ENCODE measurements at regions not wholly inside any gene's neighbourhood (a gene's known extent, or its start where the extent isn't known, plus 50 kb on each side); places are given as distances from the start of the nearest gene placed in this dataset.

DNA sequence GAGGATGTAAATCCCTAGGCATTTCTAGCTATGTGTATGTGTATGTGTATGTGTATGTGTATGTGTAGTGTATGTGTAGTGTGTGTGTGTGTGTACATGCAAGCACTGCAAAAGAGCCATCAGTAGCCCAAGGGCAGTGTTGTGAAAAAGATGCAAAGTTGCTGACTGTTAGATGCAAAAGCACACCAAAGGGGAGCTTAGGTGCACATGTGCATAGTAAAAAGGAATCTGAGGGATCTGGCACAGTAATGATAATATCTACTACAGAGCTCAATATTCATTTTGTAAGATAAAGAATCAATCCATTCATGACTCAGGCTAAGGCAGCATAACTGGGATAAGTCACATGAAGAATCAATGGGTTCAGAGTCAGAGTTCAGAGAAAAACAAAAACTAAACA, 80.2 kb downstream of the TMEM47 start:
- intact Hi-C loops (cut with DNase I) = no loop called here
- Histone ChIP-seq H3K27me3 (ENCODE audit: control insufficient read depth, insufficient read depth) (no peaks in the 10 kb centered on the region), H3K27ac (ENCODE audit: low read length) (no peak overlapping the region), H3K9me3 (ENCODE audit: control insufficient read depth, low read length) (no peaks in the 10 kb centered on the region), H3K4me3 (ENCODE audit: low read length) (no peak overlapping the region), H3K4me1 (ENCODE audit: control insufficient read depth, insufficient read depth, low read length) (no peaks in the 10 kb centered on the region)
- DNase-seq (no peak), ATAC-seq (no peak)

GRCh38 chrX:34565981-34566380, 91.1 kb downstream of the TMEM47 start:
- Histone ChIP-seq H3K4me1 (ENCODE audit: control insufficient read depth, insufficient read depth, low read length) (no peaks in the 10 kb centered on the region), H3K27ac (ENCODE audit: low read length) (no peak overlapping the region), H3K4me3 (ENCODE audit: low read length) (no peak overlapping the region), H3K27me3 (ENCODE audit: control insufficient read depth, insufficient read depth) (no peaks in the 10 kb centered on the region), H3K9me3 (ENCODE audit: control insufficient read depth, low read length) (no peaks in the 10 kb centered on the region)
- DNase-seq (no peak), ATAC-seq (no peak)
- WGBS = 58% methylated on average over 2 of the region's 2 CpGs
- intact Hi-C loops (cut with DNase I) = no loop called here

GRCh38 chrX:34563804-34564203, 93.3 kb downstream of the TMEM47 start:
- ATAC-seq (no peak), DNase-seq (no peak)
- H3K4me1 ChIP-seq (ENCODE audit: control insufficient read depth, insufficient read depth, low read length) = no peaks in the 10 kb centered on the region
- H3K4me3 ChIP-seq (ENCODE audit: low read length) = no peak overlapping the region
- H3K27ac ChIP-seq (ENCODE audit: low read length) = no peak overlapping the region
- no peaks in the 10 kb centered on the region for H3K27me3 ChIP-seq (ENCODE audit: control insufficient read depth, insufficient read depth)
- WGBS = 100% methylated on average over 1 of the region's 1 CpG
- intact Hi-C loops (cut with DNase I) = no loop called here
- no peaks in the 10 kb centered on the region for H3K9me3 ChIP-seq (ENCODE audit: control insufficient read depth, low read length)

DNA sequence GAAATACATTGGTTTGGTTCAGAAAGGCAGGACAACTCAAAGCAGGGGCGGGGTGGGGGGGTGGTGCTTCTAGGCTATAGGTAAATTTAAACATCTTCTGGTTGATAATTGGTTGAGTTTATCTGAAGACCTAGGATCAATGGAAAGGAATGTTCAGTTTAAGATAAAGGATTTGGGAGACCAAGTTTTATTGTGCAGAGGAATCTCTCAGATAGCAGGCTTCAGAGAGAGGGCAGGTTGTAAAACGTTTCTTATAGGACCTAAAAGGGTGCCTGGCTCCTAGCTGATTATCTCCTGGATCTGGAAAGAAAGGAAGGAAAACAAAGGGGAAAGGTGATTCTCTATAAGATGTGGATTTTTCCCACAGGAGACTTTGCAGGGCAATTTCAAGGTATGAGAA, 94.0 kb downstream of the TMEM47 start:
- WGBS = 60% methylated on average over 2 of the region's 2 CpGs
- DNase-seq (no peak), ATAC-seq (no peak)
- H3K27me3 ChIP-seq (ENCODE audit: control insufficient read depth, insufficient read depth) = no peaks in the 10 kb centered on the region
- no peaks in the 10 kb centered on the region for H3K4me1 ChIP-seq (ENCODE audit: control insufficient read depth, insufficient read depth, low read length)
- intact Hi-C loops (cut with DNase I) = no loop called here
- H3K27ac ChIP-seq (ENCODE audit: low read length) = no peak overlapping the region
- no peaks in the 10 kb centered on the region for H3K9me3 ChIP-seq (ENCODE audit: control insufficient read depth, low read length)
- H3K4me3 ChIP-seq (ENCODE audit: low read length) = no peak overlapping the region

DNA sequence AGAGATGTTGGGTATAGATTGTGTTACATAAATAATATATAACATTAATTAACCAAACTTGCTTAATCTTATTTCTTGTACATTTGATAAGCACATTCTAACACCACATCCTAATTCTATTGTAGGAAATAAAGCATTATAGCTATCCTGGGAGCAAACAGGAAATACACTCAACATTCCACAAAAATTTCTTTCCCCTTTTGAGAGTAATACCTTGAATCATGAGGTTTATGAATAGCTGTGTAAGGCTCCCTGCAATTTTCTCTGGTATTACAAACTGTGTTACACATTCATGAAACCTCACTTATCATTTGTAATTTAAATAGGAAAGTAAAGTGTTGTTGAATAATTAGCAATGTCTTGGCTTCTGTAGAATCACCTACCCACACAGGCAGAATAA, 95.1 kb downstream of the TMEM47 start:
- intact Hi-C loops (cut with DNase I) = no loop called here
- ATAC-seq (no peak), DNase-seq (no peak)
- Histone ChIP-seq H3K27ac (ENCODE audit: low read length) (no peak overlapping the region), H3K27me3 (ENCODE audit: control insufficient read depth, insufficient read depth) (no peaks in the 10 kb centered on the region), H3K4me1 (ENCODE audit: control insufficient read depth, insufficient read depth, low read length) (no peaks in the 10 kb centered on the region), H3K4me3 (ENCODE audit: low read length) (no peak overlapping the region), H3K9me3 (ENCODE audit: control insufficient read depth, low read length) (no peaks in the 10 kb centered on the region)

- ATAC-seq (no peak), DNase-seq (no peak)
- intact Hi-C loops (cut with DNase I) = no loop called here
- Histone ChIP-seq H3K9me3 (ENCODE audit: control insufficient read depth, low read length) (no peaks in the 10 kb centered on the region), H3K4me3 (ENCODE audit: low read length) (no peak overlapping the region), H3K4me1 (ENCODE audit: control insufficient read depth, insufficient read depth, low read length) (no peaks in the 10 kb centered on the region), H3K27ac (ENCODE audit: low read length) (no peak overlapping the region), H3K27me3 (ENCODE audit: control insufficient read depth, insufficient read depth) (no peaks in the 10 kb centered on the region)
- 73% methylated on average over 4 of the region's 4 CpGs for WGBS
Measured at GRCh38 chrX:34560180-34560579, 96.9 kb downstream of the TMEM47 start.

DNA sequence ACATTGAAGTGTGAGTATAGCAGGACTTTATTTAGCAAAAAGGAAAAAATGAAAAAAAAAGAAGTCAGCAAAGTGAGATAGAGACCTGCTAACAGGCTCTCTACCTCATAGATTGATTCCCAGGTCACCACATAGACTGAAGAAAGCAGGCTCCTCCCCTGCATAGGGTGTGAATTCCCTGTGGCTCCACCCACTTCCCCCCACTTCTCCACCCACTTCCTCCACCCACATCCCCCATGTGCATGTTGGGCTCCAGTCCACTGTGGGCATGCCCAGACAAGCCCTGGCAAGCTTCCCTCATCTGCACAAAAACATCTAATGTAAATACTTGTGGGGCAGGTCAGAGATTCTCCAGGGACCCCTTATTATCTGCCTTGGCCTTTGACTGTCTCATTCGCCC, 97.8 kb downstream of the TMEM47 start:
- no peaks in the 10 kb centered on the region for H3K9me3 ChIP-seq (ENCODE audit: control insufficient read depth, low read length)
- intact Hi-C loops (cut with DNase I) = no loop called here
- no peaks in the 10 kb centered on the region for H3K4me1 ChIP-seq (ENCODE audit: control insufficient read depth, insufficient read depth, low read length)
- H3K27me3 ChIP-seq (ENCODE audit: control insufficient read depth, insufficient read depth) = no peaks in the 10 kb centered on the region
- H3K4me3 ChIP-seq (ENCODE audit: low read length) = no peak overlapping the region
- H3K27ac ChIP-seq (ENCODE audit: low read length) = no peak overlapping the region
- ATAC-seq (no peak), DNase-seq (no peak)
- 49% methylated on average over 1 of the region's 1 CpG for WGBS

- Histone ChIP-seq H3K27ac (ENCODE audit: low read length) (no peak overlapping the region), H3K9me3 (ENCODE audit: control insufficient read depth, low read length) (no peaks in the 10 kb centered on the region), H3K4me3 (ENCODE audit: low read length) (no peak overlapping the region), H3K4me1 (ENCODE audit: control insufficient read depth, insufficient read depth, low read length) (no peaks in the 10 kb centered on the region), H3K27me3 (ENCODE audit: control insufficient read depth, insufficient read depth) (no peaks in the 10 kb centered on the region)
- WGBS = 88% methylated on average over 1 of the region's 1 CpG
- DNase-seq (no peak), ATAC-seq (no peak)
- intact Hi-C loops (cut with DNase I) = no loop called here
Measured at GRCh38 chrX:34557733-34558132, 99.4 kb downstream of the TMEM47 start.

DNA sequence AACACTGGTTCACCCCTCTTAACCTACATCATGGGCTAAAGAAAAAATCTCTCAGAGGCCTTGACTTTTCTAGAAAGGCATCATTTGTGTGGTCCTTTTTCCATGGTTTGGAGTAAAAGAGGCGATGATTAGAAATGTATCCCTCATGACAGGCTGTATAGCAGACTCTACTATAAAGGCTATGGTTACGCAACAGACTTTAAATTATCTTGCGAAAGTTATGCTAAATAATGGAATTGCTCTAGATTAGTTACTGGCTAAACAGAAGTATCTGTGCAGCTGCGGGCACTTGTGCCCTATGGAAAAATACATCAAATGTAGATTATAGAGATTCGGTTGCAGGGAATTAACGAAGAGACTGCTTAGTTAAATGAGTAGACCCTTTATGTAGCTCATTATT, 101.6 kb downstream of the TMEM47 start:
- ATAC-seq (no peak), DNase-seq (no peak)
- intact Hi-C loops (cut with DNase I) = no loop called here
- Histone ChIP-seq H3K9me3 (ENCODE audit: control insufficient read depth, low read length) (no peaks in the 10 kb centered on the region), H3K27ac (ENCODE audit: low read length) (no peak overlapping the region), H3K4me1 (ENCODE audit: control insufficient read depth, insufficient read depth, low read length) (no peaks in the 10 kb centered on the region), H3K4me3 (ENCODE audit: low read length) (no peak overlapping the region), H3K27me3 (ENCODE audit: control insufficient read depth, insufficient read depth) (no peaks in the 10 kb centered on the region)
- WGBS = 97% methylated on average over 6 of the region's 6 CpGs

DNA sequence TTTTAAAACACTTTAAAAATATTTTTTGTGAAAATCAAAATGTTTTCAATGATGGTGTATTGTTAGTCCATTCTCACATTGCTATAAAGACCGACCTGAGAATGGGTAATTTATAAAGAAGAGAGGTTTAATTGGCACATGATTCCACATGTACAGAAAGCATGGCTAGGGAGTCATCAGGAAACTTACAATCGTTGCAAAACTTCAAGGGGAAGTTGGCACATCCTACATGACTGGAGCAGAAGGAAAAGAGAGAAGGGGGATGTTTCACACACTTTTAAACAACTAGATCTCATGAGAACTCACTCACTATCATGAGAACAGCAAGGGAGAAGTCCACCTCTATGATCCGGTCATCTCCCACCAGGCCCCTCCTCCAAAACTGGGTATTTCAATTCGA, 110.7 kb downstream of the TMEM47 start:
- H3K4me1 ChIP-seq (ENCODE audit: control insufficient read depth, insufficient read depth, low read length) = no peaks in the 10 kb centered on the region
- no peaks in the 10 kb centered on the region for H3K9me3 ChIP-seq (ENCODE audit: control insufficient read depth, low read length)
- WGBS = 64% methylated on average over 4 of the region's 4 CpGs
- no peak overlapping the region for H3K4me3 ChIP-seq (ENCODE audit: low read length)
- DNase-seq (no peak), ATAC-seq (no peak)
- intact Hi-C loops (cut with DNase I) = no loop called here
- H3K27ac ChIP-seq (ENCODE audit: low read length) = no peak overlapping the region
- H3K27me3 ChIP-seq (ENCODE audit: control insufficient read depth, insufficient read depth) = no peaks in the 10 kb centered on the region

- DNase-seq (no peak), ATAC-seq (no peak)
- no peaks in the 10 kb centered on the region for H3K4me1 ChIP-seq (ENCODE audit: control insufficient read depth, insufficient read depth, low read length)
- H3K4me3 ChIP-seq (ENCODE audit: low read length) = no peak overlapping the region
- intact Hi-C loops (cut with DNase I) = no loop called here
- H3K27ac ChIP-seq (ENCODE audit: low read length) = no peak overlapping the region
- H3K9me3 ChIP-seq (ENCODE audit: control insufficient read depth, low read length) = no peaks in the 10 kb centered on the region
- H3K27me3 ChIP-seq (ENCODE audit: control insufficient read depth, insufficient read depth) = no peaks in the 10 kb centered on the region
Measured at GRCh38 chrX:34528081-34528480, 129.0 kb downstream of the TMEM47 start.

- 53% methylated on average over 2 of the region's 2 CpGs for WGBS
- no peaks in the 10 kb centered on the region for H3K27me3 ChIP-seq (ENCODE audit: control insufficient read depth, insufficient read depth)
- DNase-seq (no peak), ATAC-seq (no peak)
- no peak overlapping the region for H3K27ac ChIP-seq (ENCODE audit: low read length)
- no peaks in the 10 kb centered on the region for H3K9me3 ChIP-seq (ENCODE audit: control insufficient read depth, low read length)
- H3K4me1 ChIP-seq (ENCODE audit: control insufficient read depth, insufficient read depth, low read length) = no peaks in the 10 kb centered on the region
- no peak overlapping the region for H3K4me3 ChIP-seq (ENCODE audit: low read length)
- intact Hi-C loops (cut with DNase I) = no loop called here
Measured at GRCh38 chrX:34521563-34521962, 135.5 kb downstream of the TMEM47 start.
